ENCODE measurements at regions not wholly inside any gene's neighbourhood (a gene's known extent, or its start where the extent isn't known, plus 50 kb on each side); places are given as distances from the start of the nearest gene placed in this dataset.

- DNase-seq: no peak
Observed at GRCh38 chr12:47558625-47559345, 147.0 kb downstream of the RPAP3 start.

- DNase-seq: no peak
Observed at GRCh38 chr12:47557386-47557785, 148.4 kb downstream of the RPAP3 start.

GRCh38 chr12:47556261-47557030 is 149.4 kb downstream of the RPAP3 start:
- no peak for DNase-seq

- no peak for DNase-seq
Observed at GRCh38 chr12:47554046-47554653, 151.7 kb downstream of the RPAP3 start.

- no peak for DNase-seq
Observed at GRCh38 chr12:47553266-47553665, 152.6 kb downstream of the RPAP3 start.

- no peak for DNase-seq
Observed at GRCh38 chr12:47551426-47551851, 154.4 kb downstream of the RPAP3 start.

GRCh38 chr12:47549258-47549657 is 156.6 kb downstream of the RPAP3 start:
- DNase-seq: no peak

GRCh38 chr12:47548401-47548800 is 157.4 kb downstream of the RPAP3 start:
- no peak for DNase-seq

- DNase-seq: no peak
Observed at GRCh38 chr12:47547077-47547476, 158.8 kb downstream of the RPAP3 start.

GRCh38 chr12:47545938-47546609 is 159.8 kb downstream of the RPAP3 start:
- no peak for DNase-seq

- DNase-seq: no peak
Observed at GRCh38 chr12:47534695-47535094, 171.1 kb downstream of the RPAP3 start.

GRCh38 chr12:47530050-47530449 is 175.8 kb downstream of the RPAP3 start:
- DNase-seq: no peak

GRCh38 chr12:47527816-47528215 is 178.0 kb downstream of the RPAP3 start:
- no peak for DNase-seq

- no peak for DNase-seq
Observed at GRCh38 chr12:47520029-47520428, 185.8 kb downstream of the RPAP3 start.

GRCh38 chr12:47517122-47517521 is 188.7 kb downstream of the RPAP3 start:
- DNase-seq: no peak

- no peak for DNase-seq
Observed at GRCh38 chr12:47509398-47509851, 196.4 kb downstream of the RPAP3 start.

GRCh38 chr12:47507221-47507620 is 198.6 kb downstream of the RPAP3 start:
- no peak for DNase-seq

GRCh38 chr12:47504775-47505446 is 200.9 kb downstream of the RPAP3 start:
- no peak for DNase-seq

GRCh38 chr12:47493801-47494200 is 212.0 kb downstream of the RPAP3 start:
- no peak for DNase-seq

- no peak for DNase-seq
Observed at GRCh38 chr12:47491516-47492305, 214.1 kb downstream of the RPAP3 start.

- DNase-seq: no peak
Observed at GRCh38 chr12:47488888-47489287, 216.9 kb downstream of the RPAP3 start.

- no peak for DNase-seq
Observed at GRCh38 chr12:47481041-47481440, 224.8 kb downstream of the RPAP3 start.
